NCI-H2107 (cell line): ENCODE measurements at regions not wholly inside any gene's neighbourhood (a gene's known extent, or its start where the extent isn't known, plus 50 kb on each side); places are given as distances from the start of the nearest gene placed in this dataset.

ENCODE experiments used
- DNase-seq: peaks from one replicate; lab custom pipeline; 2025; lab: John Stamatoyannopoulos, UW

- no peak for DNase-seq
Observed at GRCh38 chr1:193663965-193664364, 477.6 kb upstream of the B3GALT2 start.

DNA sequence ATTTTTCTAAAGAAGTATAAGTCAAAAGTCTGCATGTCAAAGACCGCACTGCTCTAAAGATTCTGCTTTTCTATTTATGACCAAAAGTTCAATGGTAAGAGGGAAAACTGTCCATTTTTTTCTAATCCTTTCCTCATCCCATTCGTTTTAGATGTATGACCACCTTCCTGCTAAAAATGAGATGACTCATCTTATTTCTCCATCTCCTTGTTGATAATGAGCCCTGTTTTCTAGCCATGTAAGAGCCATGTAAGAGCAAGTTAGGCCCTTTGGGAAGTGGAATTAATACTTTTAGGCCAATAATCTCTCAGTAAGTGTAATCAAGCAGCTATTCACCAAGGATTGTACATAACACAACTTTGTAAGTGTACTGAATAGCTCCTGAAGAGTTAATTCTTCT, 475.6 kb upstream of the B3GALT2 start:
- DNase-seq, result no peak

DNA sequence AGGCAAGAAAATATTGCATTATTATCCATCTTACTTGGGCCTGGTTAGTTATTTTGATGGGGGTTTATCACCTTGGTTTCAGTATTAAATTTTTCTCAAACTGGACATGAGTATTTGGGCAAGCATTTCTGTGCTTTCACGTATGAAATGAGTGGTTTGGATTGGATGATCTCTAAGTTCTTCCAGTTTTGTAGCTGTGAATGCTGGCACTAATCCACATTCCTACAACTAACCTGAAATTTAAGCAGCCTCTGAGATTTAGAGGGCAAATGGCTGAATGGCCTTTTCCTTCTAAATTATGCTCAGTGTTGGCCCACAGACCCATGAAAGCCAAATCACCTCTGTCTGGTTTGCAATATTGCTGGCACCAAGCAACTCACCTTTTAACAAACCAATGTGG, 475.0 kb upstream of the B3GALT2 start:
- no peak for DNase-seq

DNA sequence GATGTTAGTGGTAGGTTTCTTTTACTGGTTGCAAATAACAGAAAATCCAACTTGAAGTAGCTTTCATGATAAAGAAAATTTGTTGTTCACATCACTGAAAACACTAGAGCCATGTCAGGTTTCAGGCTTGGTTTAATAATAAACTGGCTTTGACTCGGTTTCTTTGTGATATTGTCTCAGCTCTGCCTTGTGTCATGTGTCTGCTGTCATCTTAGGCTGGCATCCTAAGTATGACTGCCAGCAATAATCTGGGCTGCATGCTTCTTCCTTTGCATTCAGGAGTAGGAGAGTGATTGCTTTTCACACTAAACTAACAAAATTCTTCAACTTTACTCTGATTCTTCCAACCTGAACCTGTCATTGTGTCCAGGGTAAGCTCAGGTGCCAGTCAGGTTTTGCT, 474.0 kb upstream of the B3GALT2 start:
- DNase-seq, result no peak

GRCh38 chr1:193658691-193659090, 472.3 kb upstream of the B3GALT2 start:
- no peak for DNase-seq

GRCh38 chr1:193658081-193658480, 471.7 kb upstream of the B3GALT2 start:
- no peak for DNase-seq

- DNase-seq, result no peak
Observed at GRCh38 chr1:193657552-193657951, 471.1 kb upstream of the B3GALT2 start.

DNA sequence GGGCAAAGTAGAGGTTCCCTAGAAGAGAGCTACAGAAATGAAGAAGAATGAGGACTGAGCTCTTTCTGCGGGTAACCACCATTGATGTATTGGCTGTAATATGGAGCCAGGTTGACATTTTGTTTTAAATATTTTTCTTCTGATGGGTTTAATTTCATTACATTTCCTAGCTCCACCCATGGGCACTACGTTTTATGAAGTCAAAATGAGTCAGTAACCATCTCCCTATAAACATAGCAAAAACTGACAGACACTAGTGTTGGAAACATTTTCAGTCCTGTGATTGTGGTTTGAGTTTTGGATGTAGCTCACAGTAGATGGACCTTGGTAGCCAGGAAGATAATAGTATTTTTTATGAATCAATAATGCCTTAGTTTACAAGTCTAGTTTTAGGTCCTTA, 470.4 kb upstream of the B3GALT2 start:
- DNase-seq, result no peak

DNA sequence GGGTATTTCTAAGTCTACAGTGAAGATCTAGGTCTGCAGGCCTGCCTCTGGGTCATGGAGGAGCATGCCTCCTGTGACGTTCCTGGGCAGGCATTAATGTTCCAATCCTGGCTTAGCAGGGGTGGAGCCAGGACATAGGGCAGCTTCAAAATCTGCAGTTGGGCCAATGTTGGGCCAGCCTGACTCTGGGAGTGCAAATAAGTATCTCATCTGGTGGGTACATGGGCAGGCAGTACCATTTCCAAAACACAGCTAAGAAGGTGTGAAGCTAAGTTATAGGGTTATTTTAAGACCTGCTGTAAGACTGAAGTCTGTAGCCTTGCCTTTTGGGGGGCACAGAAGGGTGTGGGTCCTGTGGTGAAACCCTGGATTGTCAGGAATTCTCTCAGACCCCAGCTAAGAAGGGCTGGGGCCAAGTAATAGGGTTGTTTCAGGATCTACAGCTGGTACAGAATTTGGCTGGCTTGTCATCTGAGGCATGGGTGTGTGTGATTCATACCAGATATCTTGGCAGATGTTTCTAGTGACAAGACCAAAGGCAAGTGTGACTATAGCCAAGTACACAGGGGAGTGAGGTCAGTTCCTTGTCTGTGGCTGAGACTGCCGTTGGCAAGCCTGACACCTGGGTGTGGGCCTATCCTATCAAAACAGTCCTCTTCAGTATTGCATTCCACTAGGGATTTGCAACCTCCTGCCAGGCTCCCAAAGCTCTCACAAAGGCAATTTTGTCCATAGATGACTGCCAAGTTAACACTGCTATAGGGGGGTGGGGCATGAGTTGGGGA, 468.7 kb upstream of the B3GALT2 start:
- DNase-seq, result no peak

DNA sequence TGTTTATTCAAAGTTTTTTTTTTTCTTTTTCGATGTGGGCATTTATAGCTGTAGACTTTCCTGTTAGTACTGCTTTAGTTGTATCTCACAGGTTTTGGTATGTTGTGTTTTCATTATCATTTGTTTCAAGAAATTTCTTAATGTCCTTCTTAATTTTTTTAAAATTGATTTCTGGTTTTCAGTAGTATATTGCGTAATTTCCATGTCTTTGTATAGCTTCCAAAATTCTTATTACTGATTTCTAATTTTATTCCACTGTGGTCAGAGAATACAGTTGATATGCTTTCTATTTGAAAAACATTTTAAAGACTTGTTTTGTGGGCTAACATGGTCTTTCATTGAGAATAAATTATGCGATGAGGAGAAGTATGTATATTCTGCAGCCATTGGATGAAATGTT, 463.2 kb upstream of the B3GALT2 start:
- DNase-seq, result no peak

DNA sequence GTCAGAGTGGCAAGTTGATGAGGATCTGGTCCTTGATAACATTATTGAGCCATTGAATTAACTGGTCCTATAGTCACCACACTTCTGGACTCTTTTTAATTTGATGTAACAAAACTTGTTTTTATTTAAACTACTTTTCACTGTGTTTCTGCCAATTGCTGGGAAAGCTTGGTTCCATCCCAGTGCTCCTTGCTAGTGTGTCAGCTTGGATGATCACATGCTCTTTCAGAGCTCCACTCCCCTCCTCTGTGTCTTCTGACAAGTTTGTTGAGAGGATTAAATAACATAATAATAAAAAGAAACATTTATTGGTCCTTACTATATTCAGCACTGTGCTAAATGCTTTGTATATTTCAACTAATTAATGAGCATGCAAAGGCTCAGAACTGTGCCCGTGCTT, 448.5 kb upstream of the B3GALT2 start:
- no peak for DNase-seq

GRCh38 chr1:193634470-193634869, 448.1 kb upstream of the B3GALT2 start:
- no peak for DNase-seq

DNA sequence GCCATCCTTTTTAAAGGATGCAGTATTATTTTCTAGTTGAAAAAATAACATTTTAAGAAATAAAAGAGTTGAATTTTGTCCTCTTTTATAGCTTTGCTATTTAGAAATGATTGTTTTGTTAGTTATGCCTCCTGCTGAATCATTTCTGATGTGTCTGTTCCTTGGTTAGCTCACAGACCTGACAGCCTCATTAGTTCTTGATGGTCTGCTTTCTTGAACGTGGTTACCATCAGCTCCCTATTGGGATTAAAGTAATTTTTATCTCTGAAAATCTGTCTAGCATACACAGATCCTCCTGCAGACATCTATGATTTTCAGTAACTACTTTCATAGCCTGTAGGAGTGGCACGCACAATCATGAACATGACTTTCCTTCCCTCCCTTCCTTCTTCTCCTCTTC, 447.6 kb upstream of the B3GALT2 start:
- no peak for DNase-seq

DNA sequence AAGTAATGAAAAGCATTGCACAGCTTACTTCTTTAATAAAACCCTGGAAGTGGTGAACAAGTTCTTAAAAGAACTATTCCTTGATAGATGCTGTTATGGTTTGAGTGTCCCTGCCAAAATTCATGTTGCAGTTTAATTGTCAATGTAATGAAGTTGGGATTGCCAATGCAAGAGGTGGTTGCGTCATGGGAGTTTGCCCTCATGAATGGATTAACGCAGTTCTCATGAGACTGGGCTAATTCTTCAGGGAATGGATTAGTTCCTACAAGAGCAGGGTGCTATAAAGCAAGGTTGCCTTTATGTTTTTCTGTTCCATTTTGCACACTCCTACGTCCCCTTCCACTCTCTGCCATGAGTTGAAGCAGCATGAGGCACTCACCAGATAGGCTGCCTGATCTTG, 446.7 kb upstream of the B3GALT2 start:
- DNase-seq, result no peak

- DNase-seq, result no peak
Observed at GRCh38 chr1:193631306-193631705, 444.9 kb upstream of the B3GALT2 start.

DNA sequence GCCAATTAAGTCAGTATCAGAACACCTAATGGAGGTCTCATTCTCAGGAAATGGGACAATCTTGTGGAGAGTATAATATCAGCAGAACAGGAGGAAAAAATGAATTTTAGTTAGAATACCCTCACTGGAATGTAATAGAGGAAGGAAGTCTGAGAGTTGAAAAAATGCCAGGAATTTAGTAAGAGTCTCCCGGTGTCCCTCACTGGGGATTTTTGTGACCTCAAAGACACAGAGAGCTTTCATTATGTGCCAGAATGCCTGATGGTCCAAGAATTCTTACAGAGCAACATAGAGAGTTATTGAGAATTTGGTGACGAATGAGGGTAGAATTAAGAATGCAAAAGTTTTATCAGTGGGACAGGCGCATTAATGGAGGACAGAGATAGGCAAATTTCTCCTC, 443.5 kb upstream of the B3GALT2 start:
- DNase-seq, result no peak

- DNase-seq, result no peak
Observed at GRCh38 chr1:193626695-193627094, 440.3 kb upstream of the B3GALT2 start.

GRCh38 chr1:193625255-193625654, 438.8 kb upstream of the B3GALT2 start:
- DNase-seq, result no peak

- DNase-seq, result no peak
Observed at GRCh38 chr1:193619911-193620310, 433.5 kb upstream of the B3GALT2 start.

DNA sequence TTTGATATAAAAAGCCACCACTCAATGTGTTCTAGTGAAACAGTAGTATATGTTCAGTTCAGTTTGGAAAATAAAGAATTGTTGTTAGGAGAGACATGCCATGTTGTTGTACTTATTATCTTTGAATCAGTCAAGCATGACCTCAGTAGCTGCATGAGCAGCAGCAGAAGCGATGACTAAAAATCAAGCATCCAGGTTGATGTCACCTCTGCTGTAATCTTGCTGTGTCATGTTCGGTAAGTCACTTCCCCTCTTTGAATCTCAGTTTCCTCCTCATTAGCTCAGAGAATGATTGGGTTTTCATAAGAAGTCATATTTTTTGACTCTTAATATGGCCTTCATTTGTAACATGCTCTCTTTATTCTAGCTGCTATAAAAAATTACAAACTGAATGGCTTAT, 428.4 kb upstream of the B3GALT2 start:
- DNase-seq, result no peak

DNA sequence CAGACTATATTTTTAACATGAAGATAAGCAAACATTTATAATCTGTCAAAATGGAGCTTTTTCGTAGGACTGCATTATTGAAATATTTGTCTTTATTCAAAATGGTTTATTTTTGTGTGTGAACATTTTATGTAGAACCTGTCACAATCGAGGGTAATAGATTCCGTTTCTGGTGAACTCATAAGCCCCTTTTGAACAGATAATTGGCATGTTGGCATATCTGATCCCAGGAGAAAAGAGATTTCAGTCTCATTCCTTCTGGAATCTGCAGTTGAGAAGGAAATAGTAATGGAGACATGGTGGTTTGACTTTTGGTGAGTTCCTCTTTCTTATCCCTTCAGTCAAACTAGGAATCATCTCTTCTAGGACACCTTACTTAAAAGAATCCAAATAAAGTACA, 427.9 kb upstream of the B3GALT2 start:
- no peak for DNase-seq

GRCh38 chr1:193613041-193613440, 426.6 kb upstream of the B3GALT2 start:
- DNase-seq, result no peak

- no peak for DNase-seq
Observed at GRCh38 chr1:193609592-193609991, 423.2 kb upstream of the B3GALT2 start.

- no peak for DNase-seq
Observed at GRCh38 chr1:193607787-193608186, 421.4 kb upstream of the B3GALT2 start.
